ENCODE measurements at regions not wholly inside any gene's neighbourhood (a gene's known extent, or its start where the extent isn't known, plus 50 kb on each side); places are given as distances from the start of the nearest gene placed in this dataset.

DNA sequence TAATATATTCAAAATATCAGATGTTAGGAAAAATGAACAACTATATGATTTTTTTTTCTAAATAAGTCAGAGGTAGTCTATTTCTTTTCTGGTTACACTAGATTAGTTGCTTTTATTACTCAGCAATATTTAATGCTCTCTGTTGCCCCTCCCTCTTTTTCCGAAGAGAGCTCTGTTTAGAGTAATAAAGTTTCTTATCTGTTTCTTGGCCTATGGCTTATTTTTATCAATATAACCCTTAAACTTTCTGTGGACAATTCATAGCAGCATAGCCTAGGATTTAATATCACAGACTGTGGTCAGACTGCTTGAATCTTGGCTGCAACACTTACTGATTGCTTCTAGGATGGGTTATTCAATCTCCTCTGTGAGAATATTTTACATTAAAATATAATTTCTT lies 2315.4 kb upstream of the AGA start:
- no peak overlapping the region for H3K14ac ChIP-seq (replicated peaks; ENCODE audit: low read depth, low read length)
- no peak overlapping the region for H4K5ac ChIP-seq (ENCODE audit: low read depth, low read length)
- no peak overlapping the region for H2AK5ac ChIP-seq (ENCODE audit: low read depth, low read length)
- H4K91ac ChIP-seq (ENCODE audit: insufficient read depth, low read depth, low read length), result no peak overlapping the region
- no peaks in the 10 kb centered on the region for H4K20me1 ChIP-seq (ENCODE audit: insufficient read depth, low read length)
- ATAC-seq (ENCODE audit: low read depth) (no peak), DNase-seq (no peak)
- no peak overlapping the region for H3K23ac ChIP-seq (ENCODE audit: low read depth, low read length)
- WGBS, 2 experiments (ENCODE audit: extremely low coverage in 2 of 2, insufficient read length in 1 of 2), result no CpG with 5 or more reads among the region's 1 CpG
- no TSS peak for BruUV-seq (replicated peaks)
- in situ Hi-C loops (cut with MboI; ENCODE audit: low sequenced_read_pairs), result no loop called here
- ChIA-PET CTCF (no interaction called here), POLR2A (ENCODE audit: unreplicated experiment) (no interaction called here)
- dilution Hi-C loops (cut with HindIII; ENCODE audit: low sequenced_read_pairs, unreplicated experiment), result no loop called here
- H3K56ac ChIP-seq (ENCODE audit: extremely low read depth, insufficient read depth, low read length), result no peak overlapping the region
- H2BK120ac ChIP-seq (ENCODE audit: low read depth, low read length), result no peak overlapping the region
- no peaks in the 10 kb centered on the region for H3K79me1 ChIP-seq (ENCODE audit: low read depth in 1 of 2, low read length in 2 of 2)
- H3K18ac ChIP-seq (ENCODE audit: low read depth, low read length), result no peak overlapping the region
- H3K36me3 ChIP-seq (ENCODE audit: control insufficient read depth, insufficient read depth, low read length), result no peaks in the 10 kb centered on the region
- no peak overlapping the region for H2AK9ac ChIP-seq (replicated peaks; ENCODE audit: low read depth, low read length, poor library complexity)
- no peak overlapping the region for H2AFZ ChIP-seq (replicated peaks; ENCODE audit: low read length, poor library complexity)
- no peak overlapping the region for H3K9ac ChIP-seq (ENCODE audit: low read depth, low read length)
- no peak overlapping the region for H3K4me3 ChIP-seq (ENCODE audit: insufficient read depth, low read depth, low read length)
- H3K4me2 ChIP-seq (ENCODE audit: low read depth, low read length), result no peak overlapping the region
- H3K4ac ChIP-seq (ENCODE audit: low read depth, low read length), result no peak overlapping the region
- TF ChIP-seq NFE2L2 (IDR thresholded peaks at IDR 0.05; ENCODE audit: low read depth, low read length) (no peak), POLR2A (IDR thresholded peaks at IDR 0.05; ENCODE audit: low read depth, low read length) (no peak), CEBPB (IDR thresholded peaks at IDR 0.05; ENCODE audit: low read depth, low read length) (no peak), SMC3 (IDR thresholded peaks at IDR 0.05; ENCODE audit: low read depth, low read length) (no peak), RCOR1 (IDR thresholded peaks at IDR 0.05; ENCODE audit: insufficient replicate concordance, low read length) (no peak), MAFK (IDR thresholded peaks at IDR 0.05; ENCODE audit: low read depth, low read length) (no peak), ELK1 (IDR thresholded peaks at IDR 0.05; ENCODE audit: borderline replicate concordance, low read depth, low read length) (no peak), RFX5 (IDR thresholded peaks at IDR 0.05; ENCODE audit: low read depth, low read length) (no peak), MXI1 (IDR thresholded peaks at IDR 0.05; ENCODE audit: borderline replicate concordance, low read depth, low read length) (no peak), FOS (IDR thresholded peaks at IDR 0.05; ENCODE audit: low read depth, low read length) (no peak)
- no peaks in the 10 kb centered on the region for H3K27me3 ChIP-seq (ENCODE audit: control insufficient read depth, insufficient read depth, low read length)
- no peak overlapping the region for H4K8ac ChIP-seq (ENCODE audit: low read depth in 2 of 2, low read length in 2 of 2)
- intact Hi-C loops (cut with micrococcal nuclease), result no loop called here
- H3K9me1 ChIP-seq (ENCODE audit: insufficient read depth, low read length), result no peaks in the 10 kb centered on the region
- H2BK15ac ChIP-seq (ENCODE audit: low read depth, low read length), result no peak overlapping the region
- H2BK20ac ChIP-seq (ENCODE audit: low read depth, low read length), result no peak overlapping the region
- no peaks in the 10 kb centered on the region for H3K9me3 ChIP-seq (ENCODE audit: control insufficient read depth, insufficient read depth, low read length)
- no peak overlapping the region for H2BK5ac ChIP-seq (ENCODE audit: low read depth, low read length, poor library complexity, severe bottlenecking)
- no peak overlapping the region for H3K27ac ChIP-seq (ENCODE audit: insufficient read depth, low read length)
- no peaks in the 10 kb centered on the region for H3K4me1 ChIP-seq (ENCODE audit: control insufficient read depth, insufficient read depth, low read length)

All from IMR-90 (cell line).